ENCODE measurements at regions not wholly inside any gene's neighbourhood (a gene's known extent, or its start where the extent isn't known, plus 50 kb on each side); places are given as distances from the start of the nearest gene placed in this dataset.
A peak's percentile ranks its signal among the peaks of the same experiment; 100 is the strongest.

GRCh38 chr10:101299211-101299610, 54.8 kb upstream of the BTRC start:
- no peak for DNase-seq (ENCODE audit: low spot score)

- peak; percentile 11 for DNase-seq (ENCODE audit: low spot score)
These were observed 52.7 kb upstream of the BTRC start for GRCh38 chr10:101301111-101301731.

GRCh38 chr10:101303087-101303703, 50.8 kb upstream of the BTRC start:
- no peak for DNase-seq (ENCODE audit: low spot score)

Measured in CD4-positive, alpha-beta T cell treated with Interleukin-6 at 100 ng/mL for 8 hours (primary cell).